HEK293 (cell line): ENCODE measurements at regions not wholly inside any gene's neighbourhood (a gene's known extent, or its start where the extent isn't known, plus 50 kb on each side); places are given as distances from the start of the nearest gene placed in this dataset.

Experiments
- CTCF ChIA-PET: fragments of 350-600 bp; formaldehyde crosslinking; extraction: SDS; loops from one replicate; lab custom pipeline; 2021; ENCODE audit warnings: antibody characterized with exemption; lab: Yijun Ruan, JAX
- POLR2A ChIA-PET: fragments of 300-600 bp; formaldehyde crosslinking; extraction: SDS; loops from one replicate; lab custom pipeline; 2020; ENCODE audit warnings: antibody characterized with exemption, inconsistent platforms; lab: Yijun Ruan, JAX
- H3K27ac ChIP-seq: fragments of 200-500 bp; sonication (Bioruptor generic); 2 replicates; pipeline ENCODE4 v1.5.1; 2014; ENCODE audit warnings: low read depth, low read length, control low read depth, inconsistent platforms; ENCODE audit errors: extremely low read depth
- H3K36me3 ChIP-seq, 2 experiments: fragments of 200-500 bp in 1 of 2; sonication (Bioruptor generic) in 1 of 2; 1 replicate in 1 of 2; 2 replicates in 1 of 2; pipeline ENCODE4 v1.5.1; 2014 to 2017; ENCODE audit warnings: inconsistent platforms in 2 of 2, low read length in 2 of 2; ENCODE audit not compliant: control insufficient read depth in 2 of 2, insufficient read depth in 1 of 2
- H3K4me1 ChIP-seq: fragments of 200-500 bp; sonication (Bioruptor generic); 2 replicates; pipeline ENCODE4 v1.5.1; 2014; ENCODE audit warnings: mild to moderate bottlenecking, low read length, inconsistent platforms; ENCODE audit not compliant: control insufficient read depth, insufficient read depth
- H3K4me3 ChIP-seq: 2 replicates; pipeline ENCODE4 v1.5.1; 2011; ENCODE audit warnings: low read depth, mild to moderate bottlenecking, control low read depth, low read length, moderate library complexity
- H3K9me3 ChIP-seq: fragments of 200-500 bp; sonication (Bioruptor generic); 2 replicates; pipeline ENCODE4 v1.5.1; 2014; ENCODE audit warnings: low read depth, low read length, inconsistent platforms; ENCODE audit not compliant: control insufficient read depth, insufficient read depth
- BCL11B ChIP-seq: fragments of 450-650 bp; formaldehyde crosslinking; IDR thresholded peaks from 2 replicates; pipeline ENCODE4 v1.5.1; 2016; ENCODE audit warnings: low read depth, missing biosample characterization, missing genetic modification characterization
- FEZF1 ChIP-seq: fragments of 450-650 bp; formaldehyde crosslinking; IDR thresholded peaks from 2 replicates; pipeline ENCODE4 v1.5.1; 2016; ENCODE audit warnings: missing biosample characterization, missing genetic modification characterization
- GFI1B ChIP-seq: fragments of 450-650 bp; formaldehyde crosslinking; IDR thresholded peaks from 2 replicates; pipeline ENCODE4 v1.5.1; 2016; ENCODE audit warnings: missing biosample characterization, missing genetic modification characterization
- GLIS1 ChIP-seq: fragments of 450-650 bp; formaldehyde crosslinking; IDR thresholded peaks from 2 replicates; pipeline ENCODE4 v1.5.1; 2016; ENCODE audit warnings: missing biosample characterization, missing genetic modification characterization
- PRDM4 ChIP-seq: fragments of 450-650 bp; formaldehyde crosslinking; IDR thresholded peaks from 2 replicates; pipeline ENCODE4 v1.5.1; 2017; ENCODE audit warnings: missing biosample characterization, missing genetic modification characterization
- ZBTB7A ChIP-seq: fragments of 450-650 bp; formaldehyde crosslinking; IDR thresholded peaks from 2 replicates; pipeline ENCODE4 v1.5.1; 2016; ENCODE audit warnings: low read depth, missing biosample characterization, missing genetic modification characterization
- ZFP41 ChIP-seq: fragments of 450-650 bp; formaldehyde crosslinking; IDR thresholded peaks from 2 replicates; pipeline ENCODE4 v1.5.1; 2016; ENCODE audit warnings: missing biosample characterization, missing genetic modification characterization, borderline replicate concordance
- ZNF140 ChIP-seq: fragments of 450-650 bp; formaldehyde crosslinking; IDR thresholded peaks from 2 replicates; pipeline ENCODE4 v1.5.1; 2016; ENCODE audit warnings: missing biosample characterization, missing genetic modification characterization
- ZNF16 ChIP-seq: fragments of 450-650 bp; formaldehyde crosslinking; IDR thresholded peaks from 2 replicates; pipeline ENCODE4 v1.5.1; 2016; ENCODE audit warnings: low read depth, missing biosample characterization, missing genetic modification characterization
- ZNF19 ChIP-seq: fragments of 450-650 bp; formaldehyde crosslinking; IDR thresholded peaks from 2 replicates; pipeline ENCODE4; 2016; ENCODE audit warnings: missing biosample characterization, missing genetic modification characterization, low read depth
- ZNF26 ChIP-seq: fragments of 450-650 bp; formaldehyde crosslinking; IDR thresholded peaks from 2 replicates; pipeline ENCODE4 v1.5.1; 2016; ENCODE audit warnings: missing biosample characterization, missing genetic modification characterization
- ZNF274 ChIP-seq, 2 experiments: fragments of 200-500 bp in 1 of 2; fragments of 450-650 bp in 1 of 2; sonication (Bioruptor generic) in 1 of 2; formaldehyde crosslinking in 1 of 2; IDR thresholded peaks; 2 replicates each; pipeline versions ENCODE4 v1.5.1 to v1.6.1; 2014 to 2016; ENCODE audit warnings: borderline replicate concordance in 1 of 2, inconsistent platforms in 1 of 2, low read length in 1 of 2, missing biosample characterization in 1 of 2, missing genetic modification characterization in 1 of 2
- ZNF324 ChIP-seq: fragments of 450-650 bp; formaldehyde crosslinking; IDR thresholded peaks from 2 replicates; pipeline ENCODE4 v1.5.1; 2016; ENCODE audit warnings: missing biosample characterization, missing genetic modification characterization
- ZNF529 ChIP-seq: fragments of 450-650 bp; formaldehyde crosslinking; IDR thresholded peaks from 2 replicates; pipeline ENCODE4 v1.5.1; 2017; ENCODE audit warnings: missing genetic modification characterization, missing biosample characterization; ENCODE audit not compliant: insufficient replicate concordance
- ZNF548 ChIP-seq: fragments of 450-650 bp; formaldehyde crosslinking; IDR thresholded peaks from 2 replicates; pipeline ENCODE4 v1.5.1; 2016; ENCODE audit warnings: missing biosample characterization, missing genetic modification characterization
- ZNF549 ChIP-seq: fragments of 450-650 bp; IDR thresholded peaks from 2 replicates; pipeline ENCODE4 v1.5.1; 2018; ENCODE audit warnings: missing biosample characterization, missing genetic modification characterization, mild to moderate bottlenecking, inconsistent platforms, moderate library complexity
- ZNF626 ChIP-seq: fragments of 450-650 bp; sonication (Bioruptor Pico); formaldehyde crosslinking; IDR thresholded peaks from 2 replicates; pipeline ENCODE4 v1.5.1; 2018; ENCODE audit warnings: missing biosample characterization, missing genetic modification characterization, inconsistent platforms
- ZNF629 ChIP-seq: fragments of 450-650 bp; formaldehyde crosslinking; IDR thresholded peaks from 2 replicates; pipeline ENCODE4 v1.5.1; 2017; ENCODE audit warnings: missing biosample characterization, missing genetic modification characterization
- ZNF792 ChIP-seq: fragments of 450-650 bp; formaldehyde crosslinking; IDR thresholded peaks from 2 replicates; pipeline ENCODE4 v1.5.1; 2016; ENCODE audit warnings: missing biosample characterization, missing genetic modification characterization
- ZSCAN18 ChIP-seq: fragments of 450-650 bp; formaldehyde crosslinking; IDR thresholded peaks from 2 replicates; pipeline ENCODE4 v1.5.1; 2016; ENCODE audit warnings: missing biosample characterization, missing genetic modification characterization
- TF ChIP-seq, protein P1 (sequence below): fragments of 450-650 bp; formaldehyde crosslinking; IDR thresholded peaks from 2 replicates; pipeline ENCODE4 v1.5.1; 2016; ENCODE audit warnings: missing biosample characterization, missing genetic modification characterization, low read depth

DNA sequence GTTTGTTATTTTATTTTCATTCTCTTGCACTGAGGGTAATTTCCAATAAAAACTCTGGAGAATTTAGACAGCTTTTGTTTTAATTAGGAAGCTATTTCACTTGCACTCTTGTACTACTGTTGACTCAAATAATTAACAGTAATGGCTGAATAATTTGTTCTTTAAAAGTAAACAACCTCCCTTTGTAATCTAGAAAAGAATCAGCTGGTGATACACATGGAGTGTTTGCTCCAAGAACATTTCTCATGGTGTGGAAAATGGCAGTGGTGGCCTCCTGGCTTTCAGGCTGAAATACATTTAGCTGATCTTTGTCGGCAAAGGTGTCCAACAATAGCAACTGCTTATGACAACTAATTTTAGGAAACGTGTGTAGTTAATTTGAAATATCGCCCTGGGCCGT lies 129.4 kb downstream of the C9orf152 start:
- H3K36me3 ChIP-seq = no peaks in the 10 kb centered on the region
- CTCF ChIA-PET = interaction anchor here (0.6 to 0.7 kb wide), 4 partner anchors 19 to 72 kb away, joined by 4 to 7 read pairs (median 4); no protein-coding TSS in a partner anchor
- H3K9me3 ChIP-seq = no peaks in the 10 kb centered on the region
- no peak overlapping the region for H3K27ac ChIP-seq
- no peaks in the 10 kb centered on the region for H3K4me1 ChIP-seq
- POLR2A ChIA-PET = no interaction called here
- no peak overlapping the region for H3K4me3 ChIP-seq
- TF ChIP-seq GFI1B (tag by site-specific recombination) = no peak

GRCh38 chr9:110081395-110081794 lies 126.6 kb downstream of the C9orf152 start:
- POLR2A ChIA-PET = no interaction called here
- H3K36me3 ChIP-seq = no peaks in the 10 kb centered on the region

More at GRCh38 chr9:110081395-110081794, 126.6 kb downstream of the C9orf152 start:
- H3K4me3 ChIP-seq = no peak overlapping the region
- TF ChIP-seq ZNF16 (tag by site-specific recombination) (no peak), ZNF26 (tag by site-specific recombination) (no peak), ZNF548 (no peak), ZNF529 (tag by site-specific recombination) (no peak), ZNF19 (tag by site-specific recombination) (no peak), ZNF140 (tag by site-specific recombination) (no peak), ZFP41 (tag by site-specific recombination) (no peak), FEZF1 (tag by site-specific recombination) (no peak), ZBTB7A (no peak), ZNF324 (tag by site-specific recombination) (no peak), ZNF626 (tag by site-specific recombination) (no peak), ZNF549 (tag by site-specific recombination) (no peak), PRDM4 (no peak), ZNF629 (tag by site-specific recombination) (no peak), GLIS1 (no peak), BCL11B (no peak), ZSCAN18 (no peak), ZNF792 (tag by site-specific recombination) (no peak), ZNF274 (IDR thresholded peaks at IDR 0.05; ENCODE audit: low read length) (no peak), ZNF274 (tag by site-specific recombination; IDR thresholded peaks at IDR 0.05; ENCODE audit: borderline replicate concordance) (no peak)
- TF ChIP-seq, protein P1, sequence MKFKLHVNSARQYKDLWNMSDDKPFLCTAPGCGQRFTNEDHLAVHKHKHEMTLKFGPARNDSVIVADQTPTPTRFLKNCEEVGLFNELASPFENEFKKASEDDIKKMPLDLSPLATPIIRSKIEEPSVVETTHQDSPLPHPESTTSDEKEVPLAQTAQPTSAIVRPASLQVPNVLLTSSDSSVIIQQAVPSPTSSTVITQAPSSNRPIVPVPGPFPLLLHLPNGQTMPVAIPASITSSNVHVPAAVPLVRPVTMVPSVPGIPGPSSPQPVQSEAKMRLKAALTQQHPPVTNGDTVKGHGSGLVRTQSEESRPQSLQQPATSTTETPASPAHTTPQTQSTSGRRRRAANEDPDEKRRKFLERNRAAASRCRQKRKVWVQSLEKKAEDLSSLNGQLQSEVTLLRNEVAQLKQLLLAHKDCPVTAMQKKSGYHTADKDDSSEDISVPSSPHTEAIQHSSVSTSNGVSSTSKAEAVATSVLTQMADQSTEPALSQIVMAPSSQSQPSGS (tag by site-specific recombination) = no peak
- CTCF ChIA-PET = no interaction called here
- no peaks in the 10 kb centered on the region for H3K9me3 ChIP-seq
- H3K27ac ChIP-seq = no peak overlapping the region; the same call in 1 of the 2 replicates
- H3K4me1 ChIP-seq = no peaks in the 10 kb centered on the region
